ENCODE measurements at regions not wholly inside any gene's neighbourhood (a gene's known extent, or its start where the extent isn't known, plus 50 kb on each side); places are given as distances from the start of the nearest gene placed in this dataset.

- no peak for TF ChIP-seq EZH2 (IDR thresholded peaks at IDR 0.05)
- no peak for TF ChIP-seq EZH2phosphoT487 (IDR thresholded peaks at IDR 0.05)
- TF ChIP-seq CTCF (IDR thresholded peaks at IDR 0.05), result no peak
Observed at GRCh38 chr12:87676731-87677130, 352.5 kb downstream of the C12orf50 start.
